Mucosa of gallbladder (tissue), 1 donor: ENCODE measurements at regions not wholly inside any gene's neighbourhood (a gene's known extent, or its start where the extent isn't known, plus 50 kb on each side); places are given as distances from the start of the nearest gene placed in this dataset.

Experiments
- DNase-seq: peaks from one replicate; pipeline ENCODE4 v3.0.0-alpha.2; 2020; ENCODE audit warnings: low spot score
- donor health status: DM: no; HTN: no; CAD: no.

- no peak for DNase-seq
Observed at GRCh38 chr6:165229216-165229615, 80.2 kb downstream of the C6orf118 start.

- DNase-seq = no peak
Observed at GRCh38 chr6:165227644-165228329, 81.6 kb downstream of the C6orf118 start.

- no peak for DNase-seq
Observed at GRCh38 chr6:165223736-165224135, 85.7 kb downstream of the C6orf118 start.

- DNase-seq = no peak
Observed at GRCh38 chr6:165223101-165223500, 86.3 kb downstream of the C6orf118 start.

GRCh38 chr6:165222315-165223025, 86.9 kb downstream of the C6orf118 start:
- DNase-seq = no peak

GRCh38 chr6:165220045-165220444, 89.4 kb downstream of the C6orf118 start:
- DNase-seq = no peak

GRCh38 chr6:165219629-165220028, 89.8 kb downstream of the C6orf118 start:
- DNase-seq = no peak

- DNase-seq = no peak
Observed at GRCh38 chr6:165218829-165219228, 90.6 kb downstream of the C6orf118 start.

GRCh38 chr6:165206798-165207197, 102.6 kb downstream of the C6orf118 start:
- DNase-seq = no peak

- DNase-seq = no peak
Observed at GRCh38 chr6:165205632-165206031, 103.8 kb downstream of the C6orf118 start.

- DNase-seq = no peak
Observed at GRCh38 chr6:165204807-165205545, 104.4 kb downstream of the C6orf118 start.

- DNase-seq = no peak
Observed at GRCh38 chr6:165200178-165200577, 109.2 kb downstream of the C6orf118 start.

GRCh38 chr6:165191461-165191860, 117.9 kb downstream of the C6orf118 start:
- no peak for DNase-seq

- DNase-seq = no peak
Observed at GRCh38 chr6:165186441-165187205, 122.8 kb downstream of the C6orf118 start.

- DNase-seq = no peak
Observed at GRCh38 chr6:165186041-165186440, 123.4 kb downstream of the C6orf118 start.

- no peak for DNase-seq
Observed at GRCh38 chr6:165184192-165184979, 125.0 kb downstream of the C6orf118 start.

GRCh38 chr6:165183496-165184140, 125.8 kb downstream of the C6orf118 start:
- DNase-seq = no peak

- no peak for DNase-seq
Observed at GRCh38 chr6:165183071-165183470, 126.3 kb downstream of the C6orf118 start.

- DNase-seq = no peak
Observed at GRCh38 chr6:165181951-165182414, 127.4 kb downstream of the C6orf118 start.

- no peak for DNase-seq
Observed at GRCh38 chr6:165178056-165178455, 131.3 kb downstream of the C6orf118 start.

- no peak for DNase-seq
Observed at GRCh38 chr6:165173484-165173883, 135.9 kb downstream of the C6orf118 start.
